ENCODE measurements at regions not wholly inside any gene's neighbourhood (a gene's known extent, or its start where the extent isn't known, plus 50 kb on each side); places are given as distances from the start of the nearest gene placed in this dataset.

- Histone ChIP-seq H3K9me1 (replicated peaks; ENCODE audit: control insufficient read depth, extremely low read depth, insufficient read depth, low read length) (no peaks in the 10 kb centered on the region), H3K27me3 (ENCODE audit: control insufficient read depth in 2 of 2, insufficient read depth in 2 of 2, low read length in 2 of 2) (no peaks in the 10 kb centered on the region), H3K36me3 (ENCODE audit: control insufficient read depth in 2 of 2, extremely low read depth in 1 of 2, insufficient read depth in 2 of 2, low read length in 2 of 2) (no peaks in the 10 kb centered on the region), H3K4me1 (ENCODE audit: control insufficient read depth, extremely low read depth, insufficient read depth, low read length) (no peaks in the 10 kb centered on the region), H3K9me3 (replicated peaks; ENCODE audit: control insufficient read depth, insufficient read depth, low read length) (no peaks in the 10 kb centered on the region), H3K9ac (replicated peaks; ENCODE audit: extremely low read depth, insufficient read depth, low read length) (no peak overlapping the region), H3K79me2 (ENCODE audit: control insufficient read depth, insufficient read depth, low read length) (no peaks in the 10 kb centered on the region), H4K20me1 (replicated peaks; ENCODE audit: control insufficient read depth, extremely low read depth, insufficient read depth, low read length) (no peaks in the 10 kb centered on the region), H3K4me2 (ENCODE audit: insufficient read depth, low read length) (no peak overlapping the region), H2AFZ (ENCODE audit: low read depth, low read length) (no peak overlapping the region), H3K27ac (ENCODE audit: insufficient read depth, low read depth, low read length) (no peak overlapping the region), H3K4me3 (replicated peaks in 1 of 3; ENCODE audit: insufficient read depth in 1 of 3, low read depth in 1 of 3, low read length in 3 of 3) (no peak overlapping the region)
- ChIA-PET POLR2A (no interaction called here), CTCF (no interaction called here)
- intact Hi-C loops (cut with micrococcal nuclease), result no loop called here
- no TSS peak for BruUV-seq (replicated peaks)
- DNase-seq (ENCODE audit: low read depth, low spot score) (no peak), FAIRE-seq (no peak)
- no peak for TF ChIP-seq MAX (IDR thresholded peaks at IDR 0.05; ENCODE audit: insufficient read depth, insufficient read length)
- no peak for TF ChIP-seq POLR2A (IDR thresholded peaks at IDR 0.05; ENCODE audit: low read depth, low read length)
- TF ChIP-seq CTCF (IDR thresholded peaks at IDR 0.05; ENCODE audit: extremely low read depth in 1 of 2, insufficient read depth in 1 of 2, low read depth in 1 of 2, low read length in 2 of 2), result no peak
- no peak for TF ChIP-seq POLR2AphosphoS5 (IDR thresholded peaks at IDR 0.05; ENCODE audit: insufficient read depth, low read depth, low read length)
- no peak for TF ChIP-seq MYC (IDR thresholded peaks at IDR 0.05; ENCODE audit: low read depth, low read length)
- no peak for TF ChIP-seq GATA2 (IDR thresholded peaks at IDR 0.05; ENCODE audit: insufficient read depth, insufficient read length, low read depth, low read length)
- TF ChIP-seq FOS (IDR thresholded peaks at IDR 0.05; ENCODE audit: borderline replicate concordance, insufficient read depth, low read length), result no peak
- no peak for TF ChIP-seq JUN (IDR thresholded peaks at IDR 0.05; ENCODE audit: borderline replicate concordance, insufficient read depth, insufficient read length, low read depth)
- TF ChIP-seq EZH2 (IDR thresholded peaks at IDR 0.05; ENCODE audit: borderline replicate concordance, low read depth, low read length, severe bottlenecking), result no peak
- dilution Hi-C loops (cut with MboI; ENCODE audit: extremely low pct_ligation_motif_present, low sequenced_read_pairs), result no loop called here
These were observed 171.7 kb downstream of the HAPSTR1 start for GRCh38 chr16:9262941-9263715.
